Activated naive CD8-positive, alpha-beta T cell treated with anti-CD3 and anti-CD28 coated beads, Interleukin-2, amount 50 U/mL, for 24 hours (primary cell): ENCODE measurements at regions not wholly inside any gene's neighbourhood (a gene's known extent, or its start where the extent isn't known, plus 50 kb on each side); places are given as distances from the start of the nearest gene placed in this dataset.
A peak's percentile ranks its signal among the peaks of the same experiment; 100 is the strongest.

ENCODE experiments used
- ATAC-seq: fragments of 150-1000 bp; cut with Tn5 transposase; one replicate; pipeline ENCODE4 v1.10.0; 2021
- DNase-seq: peaks from one replicate; pipeline ENCODE4 v3.0.0; 2021
- H3K27ac Mint-ChIP-seq: one replicate; pipeline ENCODE4 v1.8.0; 2021; ENCODE audit warnings: mild to moderate bottlenecking, mixed read lengths
- H3K27me3 Mint-ChIP-seq: one replicate; pipeline ENCODE4 v1.8.0; 2021; ENCODE audit warnings: mixed read lengths
- H3K36me3 Mint-ChIP-seq: one replicate; pipeline ENCODE4 v1.8.0; 2021; ENCODE audit warnings: low read depth, mixed read lengths
- H3K4me1 Mint-ChIP-seq: one replicate; pipeline ENCODE4 v1.8.0; 2021; ENCODE audit warnings: mixed read lengths
- H3K4me3 Mint-ChIP-seq: one replicate; pipeline ENCODE4 v1.8.0; 2021; ENCODE audit warnings: mild to moderate bottlenecking, moderate library complexity, mixed read lengths
- H3K9me3 Mint-ChIP-seq: one replicate; pipeline ENCODE4 v1.8.0; 2021; ENCODE audit warnings: mixed read lengths

- Mint-ChIP-seq H3K36me3 (no peaks in the 10 kb centered on the region), H3K4me1 (no peaks in the 10 kb centered on the region), H3K4me3 (no peak overlapping the region), H3K27me3 (peaks cover 1% of the 10 kb centered on the region), H3K9me3 (peaks cover 5% of the 10 kb centered on the region), H3K27ac (no peak overlapping the region)
- DNase-seq (no peak), ATAC-seq (no peak)
These were observed 325.6 kb upstream of the SLC35B3 start for GRCh38 chr6:8760951-8761350.

- Mint-ChIP-seq H3K4me1 (no peaks in the 10 kb centered on the region), H3K27me3 (peaks cover 1% of the 10 kb centered on the region), H3K9me3 (peaks cover 5% of the 10 kb centered on the region), H3K36me3 (no peaks in the 10 kb centered on the region), H3K27ac (no peak overlapping the region), H3K4me3 (no peak overlapping the region)
- ATAC-seq (no peak), DNase-seq (no peak)
These were observed 323.1 kb upstream of the SLC35B3 start for GRCh38 chr6:8758412-8758811.

GRCh38 chr6:8750627-8751026, 315.3 kb upstream of the SLC35B3 start:
- ATAC-seq: no peak
- Mint-ChIP-seq H3K4me1 (no peaks in the 10 kb centered on the region), H3K27ac (no peak overlapping the region), H3K4me3 (no peak overlapping the region), H3K9me3 (peaks cover 4% of the 10 kb centered on the region), H3K27me3 (no peaks in the 10 kb centered on the region), H3K36me3 (no peaks in the 10 kb centered on the region)
- DNase-seq: no peak

GRCh38 chr6:8749465-8749864, 314.1 kb upstream of the SLC35B3 start:
- Mint-ChIP-seq H3K27me3 (no peaks in the 10 kb centered on the region), H3K9me3 (peaks cover 7% of the 10 kb centered on the region), H3K4me1 (no peaks in the 10 kb centered on the region), H3K27ac (no peak overlapping the region), H3K36me3 (no peaks in the 10 kb centered on the region), H3K4me3 (no peak overlapping the region)
- ATAC-seq: no peak
- no peak for DNase-seq

GRCh38 chr6:8743170-8743745, 307.9 kb upstream of the SLC35B3 start:
- Mint-ChIP-seq H3K9me3 (peaks cover 22% of the 10 kb centered on the region), H3K27ac (no peak overlapping the region), H3K36me3 (no peaks in the 10 kb centered on the region), H3K27me3 (no peaks in the 10 kb centered on the region), H3K4me1 (peaks cover 6% of the 10 kb centered on the region), H3K4me3 (peak overlapping the region; percentile 50)
- DNase-seq (no peak), ATAC-seq (peak; percentile 49)

- Mint-ChIP-seq H3K27ac (no peak overlapping the region), H3K9me3 (peaks cover 19% of the 10 kb centered on the region), H3K27me3 (no peaks in the 10 kb centered on the region), H3K4me1 (peaks cover 6% of the 10 kb centered on the region), H3K36me3 (no peaks in the 10 kb centered on the region), H3K4me3 (no peak overlapping the region)
- DNase-seq (no peak), ATAC-seq (no peak)
These were observed 304.1 kb upstream of the SLC35B3 start for GRCh38 chr6:8739454-8739853.

- ATAC-seq (no peak), DNase-seq (no peak)
- no peak overlapping the region for H3K27ac Mint-ChIP-seq
- no peaks in the 10 kb centered on the region for H3K27me3 Mint-ChIP-seq
- H3K36me3 Mint-ChIP-seq: no peaks in the 10 kb centered on the region
- H3K9me3 Mint-ChIP-seq: peaks cover 17% of the 10 kb centered on the region
- no peak overlapping the region for H3K4me3 Mint-ChIP-seq
- peaks cover 6% of the 10 kb centered on the region for H3K4me1 Mint-ChIP-seq
These were observed 303.6 kb upstream of the SLC35B3 start for GRCh38 chr6:8738951-8739350.

GRCh38 chr6:8736156-8736895, 301.0 kb upstream of the SLC35B3 start:
- DNase-seq (no peak), ATAC-seq (no peak)
- Mint-ChIP-seq H3K27me3 (no peaks in the 10 kb centered on the region), H3K27ac (no peak overlapping the region), H3K4me1 (no peaks in the 10 kb centered on the region), H3K9me3 (peaks cover 17% of the 10 kb centered on the region), H3K36me3 (no peaks in the 10 kb centered on the region), H3K4me3 (no peak overlapping the region)

GRCh38 chr6:8733879-8734278, 298.5 kb upstream of the SLC35B3 start:
- no peaks in the 10 kb centered on the region for H3K4me1 Mint-ChIP-seq
- DNase-seq (no peak), ATAC-seq (no peak)
- H3K27ac Mint-ChIP-seq: no peak overlapping the region
- no peak overlapping the region for H3K4me3 Mint-ChIP-seq
- H3K27me3 Mint-ChIP-seq: no peaks in the 10 kb centered on the region
- no peaks in the 10 kb centered on the region for H3K36me3 Mint-ChIP-seq
- peaks cover 3% of the 10 kb centered on the region for H3K9me3 Mint-ChIP-seq

- Mint-ChIP-seq H3K27me3 (no peaks in the 10 kb centered on the region), H3K4me1 (no peaks in the 10 kb centered on the region), H3K4me3 (no peak overlapping the region), H3K9me3 (peaks cover 3% of the 10 kb centered on the region), H3K27ac (no peak overlapping the region), H3K36me3 (no peaks in the 10 kb centered on the region)
- DNase-seq (no peak), ATAC-seq (no peak)
These were observed 296.5 kb upstream of the SLC35B3 start for GRCh38 chr6:8731874-8732273.

- H3K9me3 Mint-ChIP-seq: no peaks in the 10 kb centered on the region
- H3K4me1 Mint-ChIP-seq: no peaks in the 10 kb centered on the region
- H3K4me3 Mint-ChIP-seq: no peak overlapping the region
- no peaks in the 10 kb centered on the region for H3K36me3 Mint-ChIP-seq
- DNase-seq (no peak), ATAC-seq (no peak)
- H3K27ac Mint-ChIP-seq: no peak overlapping the region
- no peaks in the 10 kb centered on the region for H3K27me3 Mint-ChIP-seq
These were observed 275.5 kb upstream of the SLC35B3 start for GRCh38 chr6:8710668-8711431.

- DNase-seq (no peak), ATAC-seq (no peak)
- Mint-ChIP-seq H3K27me3 (no peaks in the 10 kb centered on the region), H3K9me3 (no peaks in the 10 kb centered on the region), H3K27ac (no peak overlapping the region), H3K4me3 (no peak overlapping the region), H3K36me3 (no peaks in the 10 kb centered on the region), H3K4me1 (no peaks in the 10 kb centered on the region)
These were observed 272.8 kb upstream of the SLC35B3 start for GRCh38 chr6:8707956-8708772.

GRCh38 chr6:8707369-8707768, 272.0 kb upstream of the SLC35B3 start:
- Mint-ChIP-seq H3K27ac (no peak overlapping the region), H3K4me3 (no peak overlapping the region), H3K36me3 (no peaks in the 10 kb centered on the region), H3K27me3 (no peaks in the 10 kb centered on the region), H3K9me3 (no peaks in the 10 kb centered on the region), H3K4me1 (no peaks in the 10 kb centered on the region)
- ATAC-seq (no peak), DNase-seq (no peak)

GRCh38 chr6:8705435-8706020, 270.2 kb upstream of the SLC35B3 start:
- Mint-ChIP-seq H3K4me1 (no peaks in the 10 kb centered on the region), H3K27me3 (no peaks in the 10 kb centered on the region), H3K4me3 (no peak overlapping the region), H3K9me3 (no peaks in the 10 kb centered on the region), H3K36me3 (no peaks in the 10 kb centered on the region), H3K27ac (no peak overlapping the region)
- ATAC-seq (no peak), DNase-seq (no peak)
